GM12875 (cell line): ENCODE measurements at regions not wholly inside any gene's neighbourhood (a gene's known extent, or its start where the extent isn't known, plus 50 kb on each side); places are given as distances from the start of the nearest gene placed in this dataset.
"Not testable (repeated sequence)": the region's sequence is repeated elsewhere in the genome, so short reads cannot be mapped to it uniquely, and the experiment has no call there.

Source experiments
- H3K4me3 ChIP-seq: one replicate; pipeline ENCODE4 v1.5.1; 2011; ENCODE audit warnings: low read depth, low read length, control low read depth
- CTCF ChIP-seq: IDR thresholded peaks from 2 replicates; pipeline ENCODE4 v1.5.1; 2011; ENCODE audit warnings: low read depth, mild to moderate bottlenecking, control low read depth, inconsistent platforms, low read length, moderate library complexity, borderline replicate concordance; ENCODE audit not compliant: insufficient read depth

DNA sequence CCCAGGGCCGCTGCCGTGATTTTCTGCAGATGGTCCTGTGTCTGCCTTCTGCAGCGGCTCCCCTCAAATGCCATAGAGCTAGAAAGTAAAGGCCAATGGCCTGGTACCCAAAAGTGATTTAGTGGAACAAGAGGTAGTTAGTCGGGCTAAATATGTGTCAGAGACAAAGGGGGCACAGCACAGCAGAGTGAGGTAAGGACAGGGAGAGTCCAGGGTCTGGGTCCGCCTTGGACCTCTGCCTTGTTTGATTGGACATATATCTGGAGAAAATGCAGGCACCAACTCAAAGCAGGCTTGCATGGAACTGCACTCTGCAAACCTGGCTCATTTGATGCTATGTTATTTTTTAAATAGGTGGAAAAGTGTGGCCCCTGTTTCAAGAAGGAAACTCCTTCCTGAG, 249.6 kb upstream of the B3GAT1 start:
- no peak overlapping the region for H3K4me3 ChIP-seq
- TF ChIP-seq CTCF = no peak

GRCh38 chr11:134660416-134660815, 248.4 kb upstream of the B3GAT1 start:
- H3K4me3 ChIP-seq = no peak overlapping the region
- TF ChIP-seq CTCF = no peak

- no peak overlapping the region for H3K4me3 ChIP-seq
- no peak for TF ChIP-seq CTCF
Observed at GRCh38 chr11:134659882-134660281, 247.8 kb upstream of the B3GAT1 start.

GRCh38 chr11:134658481-134659225, 246.6 kb upstream of the B3GAT1 start:
- no peak for TF ChIP-seq CTCF
- H3K4me3 ChIP-seq = no peak overlapping the region

DNA sequence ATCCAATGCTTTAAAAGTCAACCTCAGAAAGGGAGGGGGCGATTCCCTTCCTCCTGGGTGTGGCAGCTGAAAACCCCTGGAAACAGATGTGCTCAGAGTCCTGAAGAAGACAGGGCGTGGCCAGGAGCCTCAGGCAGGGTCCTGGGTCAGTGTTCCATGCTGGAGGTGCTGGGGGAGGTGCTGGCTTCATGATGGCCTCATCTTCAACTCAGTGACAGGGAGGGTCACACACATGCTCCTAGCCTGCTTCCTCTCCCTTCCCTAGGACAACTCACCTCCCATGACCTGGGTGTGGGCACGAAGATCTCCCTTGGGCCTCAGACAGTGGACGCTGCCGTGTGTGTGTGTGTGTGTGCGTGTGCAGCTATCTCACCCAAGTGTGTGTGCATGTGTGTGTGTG, 245.6 kb upstream of the B3GAT1 start:
- TF ChIP-seq CTCF = no peak

DNA sequence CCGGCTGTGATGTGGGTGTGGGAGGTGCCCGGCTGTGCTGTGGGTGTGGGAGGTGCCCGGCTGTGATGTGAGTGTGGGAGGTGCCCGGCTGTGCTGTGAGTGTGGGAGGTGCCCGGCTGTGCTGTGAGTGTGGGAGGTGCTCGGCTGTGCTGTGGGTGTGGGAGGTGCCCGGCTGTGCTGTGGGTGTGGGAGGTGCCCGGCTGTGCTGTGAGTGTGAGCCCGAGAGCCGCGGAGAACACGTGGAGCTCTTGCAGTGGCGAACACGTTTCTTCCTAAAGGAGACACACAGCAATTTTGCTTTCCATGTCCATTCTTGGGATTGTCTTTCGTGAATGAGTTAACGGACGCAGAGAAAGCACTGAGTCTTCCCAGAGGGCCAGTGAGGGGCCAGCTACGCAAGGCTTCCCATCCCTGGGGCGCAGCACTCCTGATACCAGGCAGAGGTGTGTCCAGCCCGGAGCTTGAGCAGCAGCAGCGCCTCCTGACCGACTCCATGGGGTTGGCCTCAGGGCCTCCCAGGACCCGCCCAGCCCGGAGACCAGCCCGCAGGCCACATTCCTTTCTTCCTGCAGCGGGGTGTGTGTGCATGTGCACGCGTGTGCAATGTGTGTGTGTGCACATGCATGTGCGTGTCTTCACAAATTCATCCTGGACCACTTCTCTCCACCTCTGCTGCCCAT, 245.0 kb upstream of the B3GAT1 start:
- H3K4me3 ChIP-seq = no peak overlapping the region
- no peak for TF ChIP-seq CTCF

More for the DNA sequence above, 245.6 kb upstream of the B3GAT1 start:
- H3K4me3 ChIP-seq = no peak overlapping the region

- not testable (repeated sequence) for H3K4me3 ChIP-seq
Observed at GRCh38 chr11:134656086-134656840, 244.2 kb upstream of the B3GAT1 start.
